ENCODE measurements at regions not wholly inside any gene's neighbourhood (a gene's known extent, or its start where the extent isn't known, plus 50 kb on each side); places are given as distances from the start of the nearest gene placed in this dataset.
A peak's percentile ranks its signal among the peaks of the same experiment; 100 is the strongest.
"Not testable (repeated sequence)": the region's sequence is repeated elsewhere in the genome, so short reads cannot be mapped to it uniquely, and the experiment has no call there.

DNA sequence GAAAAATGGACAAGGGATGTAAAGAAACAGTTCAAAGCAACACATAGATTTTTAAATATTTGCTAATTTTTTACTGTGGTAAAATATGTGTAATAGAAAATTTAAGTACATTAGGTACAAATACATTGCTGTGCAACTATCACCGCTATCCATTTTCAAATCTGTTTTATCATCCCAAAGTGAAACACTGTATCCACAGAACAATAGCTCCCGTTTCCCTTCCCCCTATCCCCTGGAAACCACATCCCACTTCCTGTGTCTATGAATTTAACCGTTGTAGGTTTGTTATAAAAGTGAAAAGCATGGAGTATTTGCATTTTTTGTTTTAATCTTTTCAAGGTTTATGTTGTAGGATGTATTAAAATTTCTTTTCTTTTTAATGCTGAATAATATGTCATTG lies 152.9 kb upstream of the HSFY1 start:
- not testable (repeated sequence) for ATAC-seq, H3K4me3 Mint-ChIP-seq

DNA sequence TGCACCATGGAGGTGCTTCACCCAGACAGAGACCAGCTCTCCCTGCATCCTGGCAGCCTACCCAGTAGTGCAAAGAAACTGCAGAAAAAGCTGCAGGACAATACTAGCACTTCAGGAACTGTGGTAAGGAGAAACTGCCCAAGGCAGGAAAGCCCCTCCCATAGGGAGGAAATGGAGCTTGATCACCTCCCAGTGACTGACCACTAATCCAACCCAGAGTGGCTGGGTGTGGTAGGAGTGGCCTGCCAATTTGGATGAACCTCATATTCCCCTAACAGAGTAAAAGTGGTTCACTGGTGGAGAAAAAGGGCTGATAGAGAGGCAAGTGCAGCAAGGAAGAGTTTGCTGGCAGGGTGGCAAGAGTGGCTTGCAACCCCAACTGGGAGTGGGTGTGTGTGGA lies 125.7 kb upstream of the HSFY1 start:
- not testable (repeated sequence) for ATAC-seq

More for the DNA sequence above, 152.9 kb upstream of the HSFY1 start:
- H3K27me3 Mint-ChIP-seq (ENCODE audit: low read depth); DNase-seq; H3K9me3 Mint-ChIP-seq; H3K4me1 Mint-ChIP-seq (ENCODE audit: low read depth); H3K36me3 Mint-ChIP-seq (ENCODE audit: insufficient read depth): not testable (repeated sequence)

DNA sequence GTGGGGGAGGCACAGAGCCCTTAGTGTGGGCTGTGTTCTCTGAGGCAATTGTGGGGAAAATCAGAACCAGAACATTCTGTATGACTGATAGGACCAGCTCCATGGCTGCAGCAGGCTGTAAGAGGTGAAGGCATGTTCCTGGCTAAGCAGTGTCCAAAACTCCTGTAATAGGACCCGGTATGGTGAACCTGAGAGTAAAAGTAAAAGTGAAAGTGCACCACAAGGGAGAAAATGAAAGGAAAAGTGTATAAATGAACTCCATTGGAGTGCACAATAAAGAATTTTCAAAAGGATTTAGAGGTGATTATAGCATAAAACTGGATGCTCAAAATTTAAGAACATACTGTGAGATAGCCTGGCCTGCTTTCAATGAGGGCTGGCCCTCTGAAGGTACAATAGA lies 125.1 kb upstream of the HSFY1 start:
- peak in 1 of 2 donors; percentile 53 for ATAC-seq
- not testable (repeated sequence) for H3K36me3 Mint-ChIP-seq (ENCODE audit: insufficient read depth); H3K27me3 Mint-ChIP-seq (ENCODE audit: low read depth); H3K4me1 Mint-ChIP-seq (ENCODE audit: low read depth); H3K9me3 Mint-ChIP-seq; H3K4me3 Mint-ChIP-seq; DNase-seq

More for the DNA sequence above, 125.7 kb upstream of the HSFY1 start:
- not testable (repeated sequence) for H3K27me3 Mint-ChIP-seq (ENCODE audit: low read depth); H3K36me3 Mint-ChIP-seq (ENCODE audit: insufficient read depth); H3K9me3 Mint-ChIP-seq; H3K4me3 Mint-ChIP-seq; DNase-seq; H3K4me1 Mint-ChIP-seq (ENCODE audit: low read depth)

DNA sequence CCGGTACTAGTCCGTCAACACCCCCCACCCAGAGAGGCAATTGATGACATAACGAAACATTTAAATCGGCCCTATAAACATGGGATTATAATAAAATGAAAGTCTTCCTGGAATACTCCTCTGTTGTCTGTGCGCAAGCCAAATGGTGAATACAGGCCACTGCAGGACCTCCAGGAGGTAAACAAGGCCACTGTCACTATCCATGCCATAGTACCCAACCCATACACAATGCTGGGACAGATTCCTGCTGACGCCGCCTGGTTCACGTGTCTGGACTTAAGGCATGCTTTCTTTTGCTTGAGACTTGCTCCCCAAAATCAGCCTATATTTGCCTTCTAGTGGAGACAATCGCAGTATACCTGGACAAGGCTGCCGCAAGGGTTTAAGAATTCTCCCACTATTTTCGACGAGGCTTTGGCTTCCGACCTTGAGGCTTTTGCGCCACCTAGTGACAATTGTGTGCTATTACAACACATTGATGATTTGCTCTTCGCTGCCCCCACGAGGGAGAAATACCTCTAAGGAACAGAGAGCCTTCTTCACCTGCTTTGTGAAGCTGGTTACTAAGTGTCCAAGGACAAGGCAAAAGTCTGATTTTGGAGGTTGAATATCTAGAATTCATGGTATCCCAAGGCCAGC lies 122.4 kb upstream of the HSFY1 start:
- not testable (repeated sequence) for H3K27me3 Mint-ChIP-seq (ENCODE audit: low read depth); H3K9me3 Mint-ChIP-seq; H3K4me1 Mint-ChIP-seq (ENCODE audit: low read depth); H3K36me3 Mint-ChIP-seq (ENCODE audit: insufficient read depth); DNase-seq; H3K4me3 Mint-ChIP-seq
- peak in 1 of 2 donors; percentile 18 for ATAC-seq

DNA sequence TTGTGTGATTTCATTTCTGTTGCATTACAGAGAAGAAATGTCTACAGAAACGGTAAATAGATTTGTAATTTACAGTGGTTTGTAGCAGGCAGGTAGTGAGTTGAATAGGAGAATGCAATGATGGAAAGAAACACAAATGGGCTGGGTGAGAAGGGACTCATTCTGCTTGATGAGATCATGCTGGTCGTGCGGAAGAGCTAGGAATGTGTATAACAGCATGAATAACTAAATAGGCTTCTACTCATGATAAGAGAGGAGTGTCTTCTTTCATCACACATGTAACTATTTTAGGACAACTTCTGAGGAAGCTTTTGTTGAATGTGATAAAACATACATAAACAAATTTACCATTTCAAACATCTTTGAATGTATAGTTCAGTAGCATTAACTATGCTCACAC lies 113.0 kb upstream of the HSFY1 start:
- H3K36me3 Mint-ChIP-seq (ENCODE audit: insufficient read depth); H3K27me3 Mint-ChIP-seq (ENCODE audit: low read depth); H3K4me3 Mint-ChIP-seq; ATAC-seq; H3K4me1 Mint-ChIP-seq (ENCODE audit: low read depth); H3K9me3 Mint-ChIP-seq; DNase-seq: not testable (repeated sequence)

DNA sequence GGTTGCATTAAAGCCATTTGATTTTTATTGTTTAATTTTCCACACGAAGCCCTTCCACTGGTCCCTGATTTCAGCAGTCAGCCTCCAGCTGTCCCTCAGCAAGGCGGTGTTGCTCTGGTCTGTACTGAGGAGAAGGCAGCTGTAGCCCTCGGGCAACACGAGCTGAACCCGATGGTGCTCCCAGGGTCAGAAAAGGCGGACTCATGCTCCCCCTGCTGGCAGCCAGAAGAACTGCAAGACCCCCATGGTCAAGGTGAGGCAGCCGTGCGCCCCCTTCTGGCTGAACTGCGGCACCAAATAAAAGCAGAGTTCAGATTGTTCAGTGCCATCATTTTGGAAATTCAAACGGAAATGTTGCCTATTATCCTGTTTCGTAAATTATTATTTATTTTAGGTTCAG lies 100.7 kb upstream of the HSFY1 start:
- not testable (repeated sequence) for H3K4me1 Mint-ChIP-seq (ENCODE audit: low read depth); DNase-seq; H3K36me3 Mint-ChIP-seq (ENCODE audit: insufficient read depth); H3K4me3 Mint-ChIP-seq; H3K27me3 Mint-ChIP-seq (ENCODE audit: low read depth); H3K9me3 Mint-ChIP-seq
- ATAC-seq, result peak in 1 of 2 donors; percentile 57

DNA sequence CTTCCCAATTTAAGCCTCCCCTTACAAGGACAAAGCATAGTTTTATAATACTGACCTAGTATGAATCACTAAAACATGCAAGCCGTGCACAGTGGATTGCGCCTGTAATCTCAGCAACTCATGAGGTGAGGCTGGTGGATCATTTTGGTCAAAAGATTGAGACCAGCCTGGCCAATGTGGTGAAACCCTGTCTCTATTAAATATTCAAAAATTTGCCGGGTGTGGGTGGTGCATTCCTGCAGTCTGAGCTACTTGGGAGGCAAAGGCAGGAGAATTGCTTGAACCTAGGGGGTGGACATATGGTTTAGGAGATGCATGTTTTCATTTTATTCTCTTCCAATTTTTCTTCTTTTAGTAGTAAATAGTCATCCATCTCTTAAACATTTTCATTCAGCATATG lies 93.7 kb upstream of the HSFY1 start:
- not testable (repeated sequence) for H3K9me3 Mint-ChIP-seq; DNase-seq; H3K36me3 Mint-ChIP-seq (ENCODE audit: insufficient read depth); H3K27me3 Mint-ChIP-seq (ENCODE audit: low read depth); H3K4me3 Mint-ChIP-seq; ATAC-seq; H3K4me1 Mint-ChIP-seq (ENCODE audit: low read depth)

DNA sequence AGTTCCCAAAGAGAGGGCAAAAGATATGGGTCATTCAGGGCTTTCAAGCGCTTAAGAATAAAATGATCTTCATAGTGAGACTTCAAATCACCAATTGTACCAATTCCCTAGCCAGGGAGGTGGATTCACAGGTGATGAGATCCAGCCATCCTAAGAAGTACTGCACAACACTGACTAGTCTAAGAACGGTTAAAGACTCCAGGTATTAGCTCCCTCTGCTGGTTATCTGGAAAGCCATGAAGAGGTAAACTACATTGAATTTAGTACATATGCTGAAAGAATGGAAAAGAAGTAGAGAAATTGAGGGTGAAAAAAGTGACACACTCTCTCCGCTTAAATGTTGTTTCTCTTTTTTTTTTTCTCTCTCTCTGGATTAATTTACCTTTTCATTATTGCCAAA lies 87.4 kb upstream of the HSFY1 start:
- H3K9me3 Mint-ChIP-seq; DNase-seq; H3K27me3 Mint-ChIP-seq (ENCODE audit: low read depth); ATAC-seq; H3K4me3 Mint-ChIP-seq; H3K36me3 Mint-ChIP-seq (ENCODE audit: insufficient read depth); H3K4me1 Mint-ChIP-seq (ENCODE audit: low read depth): not testable (repeated sequence)

DNA sequence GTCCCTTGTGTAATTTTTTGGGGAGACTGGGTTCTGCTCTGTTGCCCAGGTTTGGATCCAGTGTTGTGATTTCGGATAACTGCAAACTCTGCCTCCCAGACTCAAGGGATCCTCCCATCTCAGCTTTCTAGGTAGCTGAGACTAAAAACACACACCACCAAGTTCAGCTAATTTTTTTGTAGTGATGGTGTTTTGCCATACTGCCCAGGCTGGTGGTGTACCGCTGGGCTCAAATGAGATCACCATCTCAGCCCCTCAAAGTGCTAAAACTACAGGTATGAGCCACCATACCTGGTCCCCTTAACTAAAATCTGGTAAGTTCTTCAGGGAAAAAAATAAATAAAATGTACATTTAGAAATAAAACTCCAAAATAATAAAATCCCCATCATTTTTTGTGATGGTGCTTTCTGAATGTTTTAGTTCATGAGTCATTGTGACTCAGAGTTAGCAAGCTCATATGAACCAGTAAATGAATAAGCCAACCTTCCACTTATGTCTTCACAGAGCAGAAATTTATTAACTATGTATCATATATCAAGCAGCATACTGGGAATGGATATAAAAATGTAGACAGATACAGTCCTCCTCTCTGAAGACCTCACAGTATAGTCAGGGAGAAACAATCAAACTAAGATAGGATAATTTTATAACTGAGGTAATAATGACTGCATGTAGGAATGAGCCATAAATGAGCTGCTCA lies 85.2 kb upstream of the HSFY1 start:
- H3K9me3 Mint-ChIP-seq; ATAC-seq; H3K4me1 Mint-ChIP-seq (ENCODE audit: low read depth); H3K27me3 Mint-ChIP-seq (ENCODE audit: low read depth); H3K36me3 Mint-ChIP-seq (ENCODE audit: insufficient read depth); DNase-seq; H3K4me3 Mint-ChIP-seq: not testable (repeated sequence)

DNA sequence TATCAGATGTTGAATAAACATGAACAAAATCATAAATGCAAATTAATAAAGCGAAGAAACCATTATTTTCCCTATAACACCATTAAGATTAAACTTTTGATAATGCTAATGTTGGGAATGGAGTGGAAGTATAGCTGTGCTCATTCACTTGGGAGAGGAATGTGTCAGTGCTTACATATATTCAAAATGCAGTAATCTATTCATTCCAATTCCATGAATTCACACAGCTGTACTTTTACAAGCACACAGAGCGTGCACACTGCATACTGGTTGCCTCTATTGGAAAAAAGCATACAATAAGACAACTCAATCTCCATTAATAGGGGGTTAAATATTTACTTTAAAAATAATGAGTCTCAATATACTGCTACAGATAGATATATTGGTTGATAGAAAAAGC lies 81.7 kb upstream of the HSFY1 start:
- H3K9me3 Mint-ChIP-seq; ATAC-seq; H3K4me1 Mint-ChIP-seq (ENCODE audit: low read depth); H3K36me3 Mint-ChIP-seq (ENCODE audit: insufficient read depth); H3K27me3 Mint-ChIP-seq (ENCODE audit: low read depth); DNase-seq; H3K4me3 Mint-ChIP-seq: not testable (repeated sequence)

DNA sequence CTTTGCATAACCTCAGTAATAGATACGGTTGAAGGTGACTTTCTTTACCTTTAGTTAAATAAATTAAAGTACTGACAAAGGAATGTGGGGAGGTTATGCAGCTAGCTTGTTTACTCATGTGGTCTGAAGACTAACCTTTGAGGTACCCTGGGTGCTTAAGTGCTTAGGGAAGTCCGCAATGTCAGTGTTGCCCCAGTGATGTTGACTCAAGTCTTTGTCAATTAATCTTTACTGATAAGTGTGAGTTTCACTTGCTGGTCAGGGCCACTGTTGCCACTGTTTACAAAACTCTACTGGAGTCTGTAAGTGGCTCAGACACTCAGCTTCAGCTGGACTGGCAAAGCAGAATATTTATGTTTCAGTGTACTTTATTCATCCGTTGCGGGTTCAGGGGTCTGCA lies 79.9 kb upstream of the HSFY1 start:
- not testable (repeated sequence) for H3K4me3 Mint-ChIP-seq; DNase-seq; H3K36me3 Mint-ChIP-seq (ENCODE audit: insufficient read depth); H3K4me1 Mint-ChIP-seq (ENCODE audit: low read depth); ATAC-seq; H3K9me3 Mint-ChIP-seq; H3K27me3 Mint-ChIP-seq (ENCODE audit: low read depth)

DNA sequence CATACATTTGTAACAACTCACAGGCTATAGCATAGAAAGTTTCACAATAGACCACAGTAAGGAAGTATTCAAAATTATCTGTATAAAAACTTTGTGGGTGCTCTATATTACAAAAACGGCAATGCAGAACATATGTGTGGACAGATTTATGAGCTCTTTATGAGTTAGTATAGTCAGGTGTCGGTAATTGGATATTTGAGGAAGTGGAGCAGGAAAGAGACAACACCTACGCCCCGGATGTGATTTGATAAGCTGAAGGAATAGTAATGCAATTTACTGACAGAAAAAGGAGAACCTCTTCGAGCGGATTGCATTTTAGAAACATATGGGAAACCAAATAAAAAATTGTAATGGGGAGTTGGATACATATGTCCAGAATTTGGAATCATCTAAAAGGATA lies 63.2 kb upstream of the HSFY1 start:
- H3K9me3 Mint-ChIP-seq; ATAC-seq; H3K4me1 Mint-ChIP-seq (ENCODE audit: low read depth); H3K4me3 Mint-ChIP-seq; DNase-seq; H3K27me3 Mint-ChIP-seq (ENCODE audit: low read depth); H3K36me3 Mint-ChIP-seq (ENCODE audit: insufficient read depth): not testable (repeated sequence)
